Esophagus muscularis mucosa (tissue), 4 donors: ENCODE measurements at regions not wholly inside any gene's neighbourhood (a gene's known extent, or its start where the extent isn't known, plus 50 kb on each side); places are given as distances from the start of the nearest gene placed in this dataset.
"Not testable (repeated sequence)": the region's sequence is repeated elsewhere in the genome, so short reads cannot be mapped to it uniquely, and the experiment has no call there.

ENCODE experiments used
- CTCF ChIP-seq, 3 experiments: fragments of 200-600 bp in 2 of 3; fragments of 450-650 bp in 1 of 3; sonication (generic) in 2 of 3; IDR thresholded peaks; one replicate each; pipeline ENCODE4 v1.5.1; 2017 to 2019; ENCODE audit warnings: antibody characterized with exemption in 3 of 3, mild to moderate bottlenecking in 2 of 3, moderate library complexity in 1 of 3
- EP300 ChIP-seq: sonication (generic); formaldehyde crosslinking; IDR thresholded peaks from one replicate; pipeline ENCODE4 v1.6.1; 2017; ENCODE audit warnings: antibody characterized with exemption
- POLR2AphosphoS5 ChIP-seq, 2 donors: sonication (generic); formaldehyde crosslinking; IDR thresholded peaks; one replicate each; pipeline ENCODE4 v1.6.1; 2017; ENCODE audit warnings: antibody characterized with exemption in 2 of 2

- TF ChIP-seq EP300; CTCF (IDR thresholded peaks at IDR 0.05); POLR2AphosphoS5 (IDR thresholded peaks at IDR 0.05): not testable (repeated sequence)
Observed at GRCh38 chr14:19097306-19097705, 130.1 kb downstream of the POTEM start.
